SHP77 (cell line): ENCODE measurements at regions not wholly inside any gene's neighbourhood (a gene's known extent, or its start where the extent isn't known, plus 50 kb on each side); places are given as distances from the start of the nearest gene placed in this dataset.
"Not testable (repeated sequence)": the region's sequence is repeated elsewhere in the genome, so short reads cannot be mapped to it uniquely, and the experiment has no call there.

Experiments
- DNase-seq, 2 experiments: peaks; one replicate each; lab custom pipeline; 2025; lab: John Stamatoyannopoulos, UW

DNA sequence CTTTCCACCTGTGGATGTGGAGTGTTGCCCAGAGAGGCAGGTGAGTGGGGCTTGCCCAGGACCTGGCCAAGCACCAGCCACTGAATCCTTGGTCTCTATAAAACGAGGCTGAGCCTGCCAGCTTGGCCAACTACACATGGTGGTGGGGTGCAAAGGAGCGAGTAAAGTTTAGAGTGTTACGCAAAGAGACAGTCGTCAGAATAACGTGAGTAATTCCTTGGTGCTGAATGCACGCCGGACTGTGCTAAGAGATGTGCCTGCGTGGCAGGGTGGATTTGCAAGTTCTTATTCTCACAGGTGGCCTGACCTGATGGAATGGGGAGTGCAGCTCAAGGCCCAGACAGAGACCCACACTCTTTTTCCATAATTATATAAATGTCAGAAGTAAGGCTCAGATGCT is 88.6 kb upstream of the B3GAT1 start:
- DNase-seq = no peak

- no peak for DNase-seq
These were observed 87.9 kb upstream of the B3GAT1 start for GRCh38 chr11:134499990-134500389.

DNA sequence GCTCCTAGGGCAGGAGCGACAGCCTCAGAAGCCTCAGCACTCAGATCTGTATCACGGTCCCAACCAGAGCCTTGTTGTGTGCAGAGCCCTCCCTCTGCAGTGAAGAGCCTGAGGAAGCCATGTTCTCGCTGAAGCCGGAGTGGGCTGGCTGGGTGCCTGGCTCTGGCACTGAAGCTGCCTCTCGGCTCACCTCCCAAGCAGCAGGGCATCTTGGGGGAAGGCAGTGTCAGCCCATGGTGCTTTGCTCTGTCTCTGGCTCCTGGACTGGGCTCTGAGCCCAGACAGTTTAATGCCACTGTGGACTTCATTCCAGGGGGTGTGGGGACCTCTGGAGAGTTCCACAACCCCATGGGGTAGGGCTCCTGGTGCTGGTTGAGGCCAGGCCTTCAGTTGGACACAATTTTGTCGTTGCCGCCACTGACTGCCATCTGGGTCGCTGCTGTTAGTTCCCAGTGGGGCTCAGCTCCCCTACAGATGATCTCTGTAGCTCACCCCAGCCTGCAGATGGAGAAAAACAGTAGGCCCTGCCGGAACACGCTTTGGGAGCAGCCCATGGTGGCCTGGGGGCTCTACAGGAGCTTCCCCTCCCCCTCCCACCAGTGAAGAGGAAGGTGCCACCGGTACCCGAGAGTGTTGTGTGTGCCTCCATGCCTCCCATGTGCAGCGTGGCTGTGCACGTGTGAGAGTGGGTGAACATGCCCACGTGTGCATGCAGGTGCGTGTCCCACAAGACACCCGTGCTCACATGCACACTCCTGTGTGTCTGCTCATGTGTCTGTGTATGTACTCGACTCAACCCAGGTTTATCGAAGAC is 86.5 kb upstream of the B3GAT1 start:
- no peak for DNase-seq

GRCh38 chr11:134497586-134497985 is 85.5 kb upstream of the B3GAT1 start:
- no peak for DNase-seq

- DNase-seq = not testable (repeated sequence)
These were observed 84.0 kb upstream of the B3GAT1 start for GRCh38 chr11:134496058-134496457.

- DNase-seq = not testable (repeated sequence)
These were observed 82.4 kb upstream of the B3GAT1 start for GRCh38 chr11:134494395-134494794.

DNA sequence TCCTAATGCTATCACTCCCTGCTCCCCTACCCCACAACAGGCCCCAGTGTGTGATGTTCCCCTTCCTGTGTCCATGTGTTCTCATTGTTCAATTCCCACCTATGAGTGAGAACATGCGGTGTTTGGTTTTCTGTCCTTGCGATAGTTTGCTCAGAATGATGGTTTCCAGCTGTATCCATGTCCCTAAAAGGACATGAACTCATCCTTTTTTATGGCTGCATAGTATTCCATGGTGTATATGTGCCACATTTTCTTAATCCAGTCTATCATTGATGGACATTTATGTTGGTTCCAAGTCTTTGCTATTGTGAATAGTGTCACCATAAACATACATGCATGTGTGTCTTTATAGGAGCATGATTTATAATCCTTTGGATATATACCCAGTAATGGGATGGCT is 80.4 kb upstream of the B3GAT1 start:
- DNase-seq = not testable (repeated sequence)

GRCh38 chr11:134489728-134490127 is 77.7 kb upstream of the B3GAT1 start:
- DNase-seq = no peak

GRCh38 chr11:134488913-134489312 is 76.9 kb upstream of the B3GAT1 start:
- no peak for DNase-seq

DNA sequence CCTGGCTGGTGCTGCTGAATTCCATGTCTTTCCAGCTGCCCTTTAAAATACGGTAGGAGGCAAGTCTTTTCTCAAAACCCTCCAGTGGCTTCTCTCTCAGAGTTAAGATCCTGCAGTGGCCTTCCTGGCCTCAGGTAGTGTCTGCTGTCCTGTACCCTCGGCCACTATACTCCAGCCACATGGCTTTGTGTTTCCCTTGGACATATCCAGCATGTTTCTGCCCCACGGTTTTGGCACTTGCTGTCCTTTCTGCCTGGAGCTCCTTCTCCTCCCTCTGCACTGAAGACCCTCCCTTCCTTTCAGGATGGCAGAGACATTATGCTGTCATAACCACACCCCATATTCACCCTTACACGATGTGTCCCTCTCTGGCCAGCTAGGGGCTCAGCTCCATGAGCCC is 76.5 kb upstream of the B3GAT1 start:
- no peak for DNase-seq

DNA sequence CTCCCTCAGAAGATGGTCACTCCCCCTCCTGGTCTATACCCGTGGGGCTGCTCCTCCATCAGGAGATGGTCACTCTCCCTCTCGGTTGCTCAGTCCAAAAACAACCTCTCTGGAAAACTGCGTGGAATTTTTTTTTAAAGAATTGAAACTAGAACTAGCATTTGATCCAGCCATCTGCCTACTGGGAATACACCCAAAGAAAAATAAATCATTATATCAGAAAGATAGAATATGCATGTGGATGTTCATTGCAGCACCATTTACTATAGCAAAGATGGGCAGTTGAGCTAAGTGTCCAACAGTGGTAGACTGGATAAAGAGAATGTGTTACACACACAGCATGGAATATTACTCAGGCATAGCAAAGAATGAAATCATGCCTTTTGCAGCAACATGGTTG is 75.7 kb upstream of the B3GAT1 start:
- DNase-seq = no peak

- no peak for DNase-seq
These were observed 74.7 kb upstream of the B3GAT1 start for GRCh38 chr11:134486704-134487103.

GRCh38 chr11:134486106-134486505 is 74.1 kb upstream of the B3GAT1 start:
- no peak for DNase-seq

DNA sequence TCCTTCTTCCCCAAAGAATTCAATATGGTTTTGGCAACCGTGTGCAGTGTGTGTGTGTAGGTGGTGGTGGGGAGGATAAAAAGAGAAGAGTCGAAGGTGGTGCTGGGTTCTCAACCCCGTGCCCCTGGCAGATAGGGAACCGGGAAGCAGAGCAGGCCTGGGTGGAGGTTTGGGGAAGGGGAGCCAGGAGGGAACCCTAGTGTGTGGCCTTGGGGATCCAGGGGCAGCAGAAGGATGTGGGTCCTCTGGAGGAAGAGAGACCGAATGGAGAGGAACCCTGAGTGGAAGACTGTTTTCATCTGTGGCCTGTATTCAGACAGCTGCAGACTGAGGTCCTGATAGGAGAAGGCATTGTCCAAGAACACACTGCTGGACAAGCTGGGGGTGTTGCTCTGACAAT is 73.3 kb upstream of the B3GAT1 start:
- DNase-seq = no peak

DNA sequence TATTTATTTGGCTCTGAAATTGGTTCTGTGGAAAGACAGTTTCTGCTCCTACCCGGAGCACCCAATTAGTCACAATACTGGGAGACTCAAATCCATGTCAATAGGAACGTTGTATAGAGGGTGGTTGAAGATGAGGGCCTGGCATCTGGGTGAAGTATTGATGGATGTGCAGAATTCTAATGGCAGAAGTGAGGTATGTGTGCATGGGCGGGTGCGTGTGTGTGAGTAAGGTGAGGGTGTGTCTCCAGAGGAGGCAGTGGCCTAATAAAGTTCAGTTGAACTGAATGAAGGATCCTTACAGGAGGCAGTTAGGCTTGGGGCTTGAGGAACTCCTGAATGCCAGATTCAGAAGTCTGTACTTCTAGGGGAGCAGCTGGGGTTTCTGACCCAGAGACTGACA is 71.8 kb upstream of the B3GAT1 start:
- no peak for DNase-seq

DNA sequence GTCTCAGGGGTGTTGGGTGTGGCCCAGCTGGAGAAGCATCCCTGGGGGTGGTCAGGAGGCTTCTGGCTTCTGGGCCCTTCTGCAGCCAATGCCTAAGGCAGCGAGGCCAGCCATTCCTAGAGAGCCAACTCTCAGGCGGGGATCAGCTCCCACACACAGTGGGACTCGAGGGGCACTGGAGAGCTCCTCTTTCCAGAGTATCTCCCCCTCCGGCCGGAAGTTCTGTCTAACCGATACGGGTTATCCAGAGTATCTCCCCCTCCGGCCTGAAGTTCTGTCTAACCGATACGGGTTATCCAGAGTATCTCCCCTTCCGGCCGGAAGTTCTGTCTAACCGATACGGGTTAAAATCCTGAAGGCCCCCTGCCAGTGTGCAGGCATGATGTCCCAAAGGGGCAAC is 71.2 kb upstream of the B3GAT1 start:
- no peak for DNase-seq

GRCh38 chr11:134482865-134483264 is 70.8 kb upstream of the B3GAT1 start:
- DNase-seq = no peak

- no peak for DNase-seq
These were observed 70.0 kb upstream of the B3GAT1 start for GRCh38 chr11:134481933-134482527.

- DNase-seq = no peak
These were observed 69.1 kb upstream of the B3GAT1 start for GRCh38 chr11:134481135-134481534.

DNA sequence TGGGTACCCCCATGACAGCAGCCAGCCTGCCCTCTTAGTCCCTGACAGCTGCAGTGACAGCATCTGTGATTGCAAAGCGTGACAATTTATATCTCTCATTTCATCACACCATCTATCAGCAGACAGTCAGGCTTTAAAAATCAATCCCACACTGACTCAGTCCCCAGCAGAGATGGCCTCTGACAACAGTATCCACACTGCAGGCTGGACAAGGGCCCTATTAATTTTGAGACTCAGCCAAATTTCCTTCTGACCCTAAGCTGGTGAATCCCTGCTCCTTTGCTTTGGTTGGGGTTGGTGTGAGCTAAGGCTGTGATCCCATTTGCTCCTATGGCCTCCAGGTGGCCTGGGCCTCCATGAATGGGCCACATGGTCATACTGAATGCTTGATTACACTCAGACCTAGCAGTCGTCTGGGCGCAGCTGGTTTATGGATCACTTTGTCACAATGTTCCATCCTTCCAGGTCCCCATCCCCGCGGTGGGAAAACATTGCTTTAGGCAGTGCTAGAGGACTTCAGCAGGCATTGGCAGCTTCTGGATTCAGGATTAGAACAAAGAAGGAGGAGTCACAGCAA is 68.2 kb upstream of the B3GAT1 start:
- no peak for DNase-seq

- DNase-seq = no peak
These were observed 67.4 kb upstream of the B3GAT1 start for GRCh38 chr11:134479206-134480135.

DNA sequence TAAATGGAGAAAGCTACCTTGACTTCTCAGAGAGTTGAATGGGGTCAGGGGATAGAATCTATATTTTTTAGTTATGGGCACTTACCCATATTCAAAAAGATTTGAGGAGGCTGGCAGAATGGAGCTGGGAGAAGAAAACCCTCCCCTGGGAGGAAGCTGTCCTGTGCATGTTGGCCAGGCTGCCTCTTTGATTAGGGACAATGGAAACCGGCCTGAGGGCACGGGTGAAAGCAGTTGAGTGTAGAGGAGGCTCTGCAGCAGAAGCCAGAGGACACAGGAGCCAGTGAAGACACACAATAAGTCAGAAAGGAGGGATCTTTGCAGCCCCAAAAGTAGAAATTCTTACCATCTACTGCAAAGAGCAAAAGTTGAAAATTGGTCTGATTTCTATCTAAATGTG is 66.6 kb upstream of the B3GAT1 start:
- no peak for DNase-seq
